C4-2B (cell line): ENCODE measurements at regions not wholly inside any gene's neighbourhood (a gene's known extent, or its start where the extent isn't known, plus 50 kb on each side); places are given as distances from the start of the nearest gene placed in this dataset.

ENCODE experiments used
- H3K27ac ChIP-seq: fragments of 450-650 bp; 2 replicates; pipeline ENCODE4 v1.5.1; 2017
- CTCF ChIP-seq: fragments of 450-650 bp; conservative IDR thresholded peaks from 2 replicates; pipeline ENCODE4 v1.5.1; 2017; ENCODE audit warnings: mild to moderate bottlenecking
- ZFX ChIP-seq: fragments of 450-650 bp; IDR thresholded peaks from 2 replicates; pipeline ENCODE4 v1.6.1; 2017

- TF ChIP-seq CTCF (no peak), ZFX (no peak)
- H3K27ac ChIP-seq, result no peak overlapping the region
Observed at GRCh38 chr7:138223402-138223879, 147.2 kb downstream of the AKR1D1 start.

- TF ChIP-seq ZFX (no peak), CTCF (no peak)
- H3K27ac ChIP-seq, result no peak overlapping the region
Observed at GRCh38 chr7:138226001-138226476, 149.8 kb downstream of the AKR1D1 start.

GRCh38 chr7:138226745-138227279, 150.6 kb downstream of the AKR1D1 start:
- TF ChIP-seq CTCF, result no peak
- TF ChIP-seq ZFX, result no peak
- H3K27ac ChIP-seq, result no peak overlapping the region

- H3K27ac ChIP-seq, result no peak overlapping the region
- TF ChIP-seq ZFX (no peak), CTCF (no peak)
Observed at GRCh38 chr7:138228119-138228518, 151.9 kb downstream of the AKR1D1 start.

GRCh38 chr7:138228769-138229168, 152.5 kb downstream of the AKR1D1 start:
- H3K27ac ChIP-seq, result no peak overlapping the region
- TF ChIP-seq CTCF (no peak), ZFX (no peak)

GRCh38 chr7:138233189-138233588, 156.9 kb downstream of the AKR1D1 start:
- no peak for TF ChIP-seq CTCF
- TF ChIP-seq ZFX, result no peak
- H3K27ac ChIP-seq, result no peak overlapping the region

- no peak for TF ChIP-seq ZFX
- TF ChIP-seq CTCF, result no peak
- no peak overlapping the region; the same call in 1 of the 2 replicates for H3K27ac ChIP-seq
Observed at GRCh38 chr7:138235207-138235606, 158.9 kb downstream of the AKR1D1 start.
